Natural killer cell treated with Interleukin-12 subunit alpha and Interleukin-12 subunit beta and Interleukin-15 and Interleukin-18, amount 100 ng/mL, for 72 hours (primary cell): ENCODE measurements at regions not wholly inside any gene's neighbourhood (a gene's known extent, or its start where the extent isn't known, plus 50 kb on each side); places are given as distances from the start of the nearest gene placed in this dataset.
"Not testable (repeated sequence)": the region's sequence is repeated elsewhere in the genome, so short reads cannot be mapped to it uniquely, and the experiment has no call there.

Experiments
- ATAC-seq, 2 donors: fragments of 150-1000 bp; cut with Tn5 transposase in 1 of 2; sonication (Bioruptor Pico), chemical (Tn5 transposase) in 1 of 2; 2 replicates each; pipeline ENCODE4 v1.10.0; 2021
- DNase-seq: peaks from one replicate; pipeline ENCODE4 v3.0.0; 2022; ENCODE audit warnings: low spot score
- H3K27ac Mint-ChIP-seq, 2 donors: 1 replicate in 1 of 2; 2 replicates in 1 of 2; pipeline ENCODE4 v1.8.0; 2022; ENCODE audit warnings: mixed read lengths in 2 of 2, mild to moderate bottlenecking in 1 of 2, moderate library complexity in 1 of 2
- H3K27me3 Mint-ChIP-seq, 2 donors: 1 replicate in 1 of 2; 2 replicates in 1 of 2; pipeline ENCODE4 v1.8.0; 2022; ENCODE audit warnings: mixed read lengths in 2 of 2
- H3K36me3 Mint-ChIP-seq: one replicate; pipeline ENCODE4 v1.8.0; 2022; ENCODE audit warnings: mixed read lengths
- H3K4me1 Mint-ChIP-seq, 2 donors: 1 replicate in 1 of 2; 2 replicates in 1 of 2; pipeline ENCODE4 v1.8.0; 2022; ENCODE audit warnings: low read depth in 2 of 2, mixed read lengths in 2 of 2, mild to moderate bottlenecking in 1 of 2
- H3K4me3 Mint-ChIP-seq: one replicate; pipeline ENCODE4 v1.8.0; 2022; ENCODE audit warnings: mixed read lengths
- H3K9me3 Mint-ChIP-seq: 2 replicates; pipeline ENCODE4 v1.8.0; 2022; ENCODE audit warnings: mixed read lengths

GRCh38 chr10:45056806-45057205 lies 56.1 kb downstream of the ZNF22 start:
- peaks cover 13 to 24% of the 10 kb centered on the region in 2 donors for H3K4me1 Mint-ChIP-seq
- ATAC-seq, result not testable (repeated sequence)

DNA sequence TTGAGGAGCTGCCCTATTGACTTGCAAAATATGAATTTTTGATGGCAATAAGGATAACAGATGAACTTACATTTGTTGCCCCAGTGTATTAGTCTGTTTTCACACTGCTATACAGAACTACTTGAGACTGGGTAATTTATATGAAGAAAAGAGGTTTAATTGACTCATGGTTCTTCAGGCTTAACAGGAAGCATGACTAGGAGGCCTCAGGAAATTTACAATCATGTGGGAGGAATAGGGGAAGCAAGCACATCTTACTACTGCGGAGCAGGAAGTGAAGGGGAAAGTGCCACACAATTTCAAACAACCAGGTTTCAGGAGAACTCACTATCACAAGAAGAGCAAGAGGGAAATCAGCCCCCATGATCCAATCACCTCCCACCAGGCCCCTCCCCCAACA lies 57.9 kb downstream of the ZNF22 start:
- Mint-ChIP-seq H3K27ac (peak overlapping the region; percentile 69 to 81), H3K4me3 (peak overlapping the region; percentile 77), H3K9me3 (no peaks in the 10 kb centered on the region), H3K4me1 (peaks cover 15 to 29% of the 10 kb centered on the region in 2 donors), H3K27me3 (peaks cover 0 to 8% of the 10 kb centered on the region in 2 donors), H3K36me3 (peaks cover 13% of the 10 kb centered on the region)
- peak in 1 of 2 donors; percentile 20 for ATAC-seq
- no peak for DNase-seq

More at GRCh38 chr10:45056806-45057205, 56.1 kb downstream of the ZNF22 start:
- not testable (repeated sequence) for H3K27ac Mint-ChIP-seq, DNase-seq, H3K9me3 Mint-ChIP-seq, H3K4me3 Mint-ChIP-seq
- Mint-ChIP-seq H3K27me3 (peaks cover 0 to 12% of the 10 kb centered on the region in 2 donors), H3K36me3 (peaks cover 16% of the 10 kb centered on the region)

DNA sequence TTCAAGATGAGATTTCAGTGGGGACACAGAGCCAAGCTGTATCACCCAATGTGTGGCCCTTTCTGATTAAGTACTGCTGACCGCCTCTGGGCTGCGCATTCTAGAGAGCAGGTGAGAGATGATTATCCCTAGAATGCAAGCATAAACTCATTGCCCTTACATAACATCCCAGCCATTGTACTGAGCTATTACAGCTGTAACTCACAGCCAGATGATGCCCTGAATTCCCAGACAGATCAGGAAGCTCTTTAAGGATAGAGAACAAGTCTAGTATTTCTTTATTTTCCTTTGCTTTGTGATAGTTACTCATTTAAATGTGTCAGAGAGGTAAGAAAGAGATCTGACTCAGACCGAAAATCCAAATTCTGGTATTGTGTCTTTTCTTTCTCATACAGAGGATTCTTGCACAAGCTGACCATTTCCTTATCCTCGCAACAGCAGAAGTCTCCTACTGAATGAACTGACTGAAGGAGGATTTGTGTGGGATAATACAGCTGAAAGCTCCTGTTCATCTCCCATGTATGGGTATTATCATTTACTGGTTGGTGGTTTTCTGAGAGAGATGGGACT lies 58.4 kb downstream of the ZNF22 start:
- H3K27me3 Mint-ChIP-seq, result peaks cover 0 to 6% of the 10 kb centered on the region in 2 donors
- peak; percentile 56 to 62 for ATAC-seq
- H3K9me3 Mint-ChIP-seq, result no peaks in the 10 kb centered on the region
- no peak for DNase-seq
- peaks cover 12% of the 10 kb centered on the region for H3K36me3 Mint-ChIP-seq
- peaks cover 14 to 31% of the 10 kb centered on the region in 2 donors for H3K4me1 Mint-ChIP-seq
- peak overlapping the region; percentile 77 for H3K4me3 Mint-ChIP-seq
- peak overlapping the region; percentile 69 to 81 for H3K27ac Mint-ChIP-seq

DNA sequence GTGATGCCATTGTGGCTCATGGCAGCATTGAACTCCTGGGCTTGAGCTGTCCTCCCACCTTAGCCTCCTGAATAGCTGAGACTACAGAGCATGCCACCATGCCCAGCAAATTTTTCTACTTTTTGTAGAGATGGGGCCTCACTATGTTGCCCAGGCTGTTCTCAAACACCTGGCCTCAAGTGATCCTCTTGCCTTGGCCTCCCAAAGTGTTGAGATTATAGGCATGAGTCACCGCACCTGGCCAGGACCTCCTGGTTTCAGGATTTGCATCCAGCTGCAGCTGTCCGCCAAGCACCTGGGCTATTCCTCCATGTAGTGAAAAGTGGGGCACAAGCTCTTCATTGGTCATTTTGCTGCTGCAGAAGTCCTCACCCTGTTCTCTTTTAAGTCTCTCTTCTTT lies 58.9 kb downstream of the ZNF22 start:
- Mint-ChIP-seq H3K9me3 (no peaks in the 10 kb centered on the region), H3K4me3 (no peak overlapping the region)
- no peak for ATAC-seq

DNA sequence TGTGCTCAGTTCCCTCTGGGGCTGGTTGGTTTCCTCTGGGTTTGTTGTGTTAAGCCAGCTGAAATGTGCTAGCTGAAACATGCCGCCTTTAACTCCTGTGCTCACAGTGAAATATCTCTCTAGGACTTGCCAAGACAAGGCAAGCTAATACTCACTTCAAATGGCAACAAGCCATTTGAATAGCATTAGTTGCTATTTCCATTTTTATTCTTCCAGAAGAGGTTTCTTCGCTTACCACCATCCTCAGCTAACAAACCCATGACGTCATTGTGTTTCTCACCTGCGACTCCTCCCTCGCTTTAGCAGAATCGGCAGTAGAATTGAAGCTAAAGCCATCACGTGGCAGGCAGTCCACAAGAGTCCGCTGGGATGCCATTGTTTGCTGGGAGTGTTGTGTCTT lies 61.3 kb downstream of the ZNF22 start:
- Mint-ChIP-seq H3K4me1 (peaks cover 14 to 28% of the 10 kb centered on the region in 2 donors), H3K4me3 (no peak overlapping the region), H3K27me3 (peaks cover 3 to 8% of the 10 kb centered on the region in 2 donors), H3K36me3 (peaks cover 5% of the 10 kb centered on the region), H3K9me3 (no peaks in the 10 kb centered on the region), H3K27ac (peak overlapping the region in 1 of 2 donors; percentile 29)
- no peak for ATAC-seq
- DNase-seq, result no peak

More for the DNA sequence above, 58.9 kb downstream of the ZNF22 start:
- Mint-ChIP-seq H3K27ac (peak overlapping the region; percentile 69 to 81), H3K36me3 (peaks cover 12% of the 10 kb centered on the region), H3K4me1 (peaks cover 14 to 31% of the 10 kb centered on the region in 2 donors), H3K27me3 (peaks cover under 1 to 8% of the 10 kb centered on the region in 2 donors)
- DNase-seq, result no peak

- no peaks in the 10 kb centered on the region for H3K9me3 Mint-ChIP-seq
- H3K4me1 Mint-ChIP-seq, result peaks cover 10 to 23% of the 10 kb centered on the region in 2 donors
- H3K36me3 Mint-ChIP-seq, result peaks cover 3% of the 10 kb centered on the region
- DNase-seq, result no peak
- ATAC-seq, result no peak
- H3K27me3 Mint-ChIP-seq, result peaks cover 3 to 8% of the 10 kb centered on the region in 2 donors
- H3K4me3 Mint-ChIP-seq, result no peak overlapping the region
- no peak overlapping the region for H3K27ac Mint-ChIP-seq
Observed at GRCh38 chr10:45063591-45064231, 63.0 kb downstream of the ZNF22 start.

- H3K4me1 Mint-ChIP-seq, result peaks cover 5 to 12% of the 10 kb centered on the region in 2 donors
- H3K9me3 Mint-ChIP-seq, result no peaks in the 10 kb centered on the region
- peaks cover 3 to 8% of the 10 kb centered on the region in 2 donors for H3K27me3 Mint-ChIP-seq
- H3K27ac Mint-ChIP-seq, result no peak overlapping the region
- DNase-seq (no peak), ATAC-seq (no peak)
- no peak overlapping the region for H3K4me3 Mint-ChIP-seq
- H3K36me3 Mint-ChIP-seq, result no peaks in the 10 kb centered on the region
Observed at GRCh38 chr10:45064998-45065397, 64.3 kb downstream of the ZNF22 start.

DNA sequence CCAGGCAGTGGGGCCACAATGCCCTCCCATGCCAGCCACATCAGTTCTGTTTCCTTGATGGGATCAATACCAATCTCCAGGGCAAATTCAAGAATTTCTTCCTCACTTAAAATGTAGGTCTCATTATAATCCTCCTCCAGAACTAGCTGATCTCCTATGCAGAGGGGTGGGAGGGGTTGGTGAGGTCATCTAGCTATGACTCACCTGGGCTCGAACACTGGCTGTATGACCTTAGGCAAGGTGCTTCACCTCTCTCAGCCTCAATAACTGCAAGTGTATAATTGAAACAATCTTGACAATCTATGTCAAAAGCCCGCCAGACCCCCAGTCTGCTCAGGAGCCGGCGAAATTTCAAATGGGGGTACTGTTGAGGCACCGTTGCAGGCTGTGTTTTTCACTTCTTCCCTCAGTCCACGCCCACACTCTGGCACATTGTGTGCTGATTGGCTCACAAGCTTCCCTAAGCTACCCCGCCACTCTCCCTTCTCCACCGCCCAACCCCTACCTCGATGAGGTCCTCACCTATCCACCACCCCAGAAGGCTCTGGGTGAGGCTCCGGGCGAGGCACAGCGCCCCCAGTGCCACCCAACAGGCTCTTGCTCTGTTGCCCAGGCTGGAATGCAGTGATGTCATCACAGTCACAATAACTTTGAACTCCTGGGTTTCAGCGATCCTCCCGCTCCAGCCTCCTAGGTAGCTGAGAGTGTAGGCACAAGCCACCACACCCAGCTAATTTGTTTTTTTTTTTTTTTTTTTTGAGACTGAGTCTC lies 70.5 kb downstream of the ZNF22 start:
- ATAC-seq (no peak), DNase-seq (no peak)
- H3K36me3 Mint-ChIP-seq, result no peaks in the 10 kb centered on the region
- H3K27me3 Mint-ChIP-seq, result no peaks in the 10 kb centered on the region
- peaks cover 4% of the 10 kb centered on the region for H3K9me3 Mint-ChIP-seq
- H3K27ac Mint-ChIP-seq, result no peak overlapping the region
- no peak overlapping the region for H3K4me3 Mint-ChIP-seq
- H3K4me1 Mint-ChIP-seq, result peaks cover 3% of the 10 kb centered on the region in 2 donors

- no peak for DNase-seq
Observed at GRCh38 chr10:45075216-45075615, 74.5 kb downstream of the ZNF22 start.

GRCh38 chr10:45075826-45076380 lies 75.2 kb downstream of the ZNF22 start:
- Mint-ChIP-seq H3K4me1 (peaks cover 14 to 17% of the 10 kb centered on the region in 2 donors), H3K4me3 (no peak overlapping the region), H3K9me3 (no peaks in the 10 kb centered on the region), H3K36me3 (no peaks in the 10 kb centered on the region), H3K27ac (peak overlapping the region in 1 of 2 donors; percentile 13), H3K27me3 (no peaks in the 10 kb centered on the region)
- ATAC-seq (no peak), DNase-seq (no peak)

More at GRCh38 chr10:45075216-45075615, 74.5 kb downstream of the ZNF22 start:
- Mint-ChIP-seq H3K27me3 (no peaks in the 10 kb centered on the region), H3K9me3 (peaks cover 3% of the 10 kb centered on the region), H3K27ac (no peak overlapping the region), H3K4me3 (no peak overlapping the region), H3K4me1 (peaks cover 14 to 17% of the 10 kb centered on the region in 2 donors), H3K36me3 (no peaks in the 10 kb centered on the region)
- ATAC-seq, result no peak

DNA sequence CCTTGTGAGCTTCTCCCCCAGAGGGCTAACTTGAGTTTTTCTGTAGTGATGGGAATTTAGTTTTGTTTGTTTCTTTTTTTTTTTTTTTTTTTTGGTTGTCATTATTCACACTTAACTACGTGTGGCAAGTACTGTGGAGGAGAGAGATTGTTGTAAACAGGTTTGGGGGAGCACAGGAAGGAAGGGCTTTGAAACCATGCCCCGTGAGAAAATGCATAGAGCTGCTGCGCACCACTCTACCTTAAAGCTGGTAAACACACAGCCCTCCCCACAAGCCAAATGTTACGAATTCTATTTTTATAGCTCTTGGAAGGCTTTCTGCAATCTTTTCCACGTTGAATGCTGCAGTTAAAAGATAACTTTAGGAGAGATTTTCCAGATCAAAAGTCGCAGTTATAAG lies 76.2 kb downstream of the ZNF22 start:
- Mint-ChIP-seq H3K27me3 (peaks cover 0 to 4% of the 10 kb centered on the region in 2 donors), H3K27ac (peak overlapping the region; percentile 13 to 82), H3K4me1 (peaks cover 17 to 19% of the 10 kb centered on the region in 2 donors), H3K4me3 (peak overlapping the region; percentile 23), H3K9me3 (no peaks in the 10 kb centered on the region), H3K36me3 (no peaks in the 10 kb centered on the region)
- DNase-seq (no peak), ATAC-seq (no peak)

DNA sequence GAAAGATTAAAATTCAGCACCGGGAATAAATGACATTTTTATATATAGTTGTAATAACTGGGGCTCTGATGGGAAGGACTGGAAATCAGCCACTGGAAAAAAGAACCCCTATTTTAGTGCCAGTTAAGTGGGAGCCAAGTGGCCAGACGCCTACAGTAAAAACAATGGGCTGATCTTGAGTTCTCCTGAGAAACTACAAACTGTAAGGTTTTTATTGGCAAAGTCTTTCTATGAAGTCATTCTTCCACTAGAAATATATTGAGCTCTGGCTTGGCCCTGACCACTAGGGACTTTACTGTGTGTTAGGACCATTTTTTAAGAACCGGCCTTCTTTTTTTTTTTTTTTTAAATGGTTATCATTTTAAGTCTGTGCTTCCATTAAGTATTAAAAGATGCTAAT lies 79.6 kb downstream of the ZNF22 start:
- Mint-ChIP-seq H3K36me3 (peaks cover 4% of the 10 kb centered on the region), H3K27me3 (peaks cover 0 to 5% of the 10 kb centered on the region in 2 donors), H3K9me3 (peaks cover under 1% of the 10 kb centered on the region), H3K4me1 (peaks cover 17 to 27% of the 10 kb centered on the region in 2 donors), H3K27ac (no peak overlapping the region), H3K4me3 (no peak overlapping the region)
- DNase-seq (no peak), ATAC-seq (no peak)

- no peak overlapping the region for H3K27ac Mint-ChIP-seq
- peaks cover 6% of the 10 kb centered on the region for H3K9me3 Mint-ChIP-seq
- ATAC-seq (no peak), DNase-seq (no peak)
- peaks cover 0 to 5% of the 10 kb centered on the region in 2 donors for H3K27me3 Mint-ChIP-seq
- peaks cover 6 to 17% of the 10 kb centered on the region in 2 donors for H3K4me1 Mint-ChIP-seq
- H3K4me3 Mint-ChIP-seq, result no peak overlapping the region
- peaks cover 11% of the 10 kb centered on the region for H3K36me3 Mint-ChIP-seq
Observed at GRCh38 chr10:45082176-45082575, 81.5 kb downstream of the ZNF22 start.
